GM19438 (cell line): ENCODE measurements at regions not wholly inside any gene's neighbourhood (a gene's known extent, or its start where the extent isn't known, plus 50 kb on each side); places are given as distances from the start of the nearest gene placed in this dataset.

Experiments used
- ATAC-seq: cut with Tn5 transposase; IDR thresholded peaks from one replicate; pipeline ENCODE4 v1.9.1; 2021; ENCODE audit warnings: low read depth; ENCODE audit not compliant: unreplicated experiment

DNA sequence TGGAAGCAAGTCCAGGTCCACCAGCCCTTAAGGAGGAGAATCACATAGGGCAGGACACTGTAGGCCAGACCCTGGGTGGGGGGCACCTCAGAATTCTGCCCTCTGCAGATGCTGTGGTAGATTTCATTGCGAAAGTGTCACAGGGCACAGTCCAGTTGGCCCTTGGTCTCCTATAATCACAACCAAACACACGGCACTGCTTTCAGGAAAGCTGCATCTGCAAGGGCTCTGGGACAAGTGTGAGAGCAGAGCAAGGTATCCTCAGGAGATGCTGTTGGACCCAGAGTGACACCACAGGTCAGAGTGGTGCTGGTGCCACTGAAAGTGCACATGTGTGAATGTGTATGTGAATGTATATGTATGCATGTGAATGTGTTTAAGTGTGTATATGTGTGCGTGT is 88.6 kb upstream of the MBNL2 start:
- ATAC-seq = no peak

DNA sequence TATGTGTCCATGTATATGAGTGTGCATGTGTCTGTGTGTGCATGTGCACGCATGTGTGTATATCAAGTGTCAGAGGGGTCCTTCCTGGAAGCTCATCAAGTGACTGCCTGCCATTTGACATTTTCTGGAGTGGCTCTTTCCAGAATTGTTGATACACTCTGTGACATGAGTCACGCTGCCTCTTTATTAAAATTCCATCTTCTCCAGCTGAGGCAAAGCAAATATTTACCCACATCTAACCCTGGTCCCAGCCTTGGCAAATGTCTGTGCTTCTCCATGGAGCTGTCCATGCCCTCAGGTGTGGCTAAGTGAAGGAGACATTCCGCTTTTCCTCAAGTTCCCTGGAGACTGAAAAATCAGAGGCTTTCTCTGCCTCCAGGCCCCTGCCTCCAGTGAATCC is 88.2 kb upstream of the MBNL2 start:
- no peak for ATAC-seq

DNA sequence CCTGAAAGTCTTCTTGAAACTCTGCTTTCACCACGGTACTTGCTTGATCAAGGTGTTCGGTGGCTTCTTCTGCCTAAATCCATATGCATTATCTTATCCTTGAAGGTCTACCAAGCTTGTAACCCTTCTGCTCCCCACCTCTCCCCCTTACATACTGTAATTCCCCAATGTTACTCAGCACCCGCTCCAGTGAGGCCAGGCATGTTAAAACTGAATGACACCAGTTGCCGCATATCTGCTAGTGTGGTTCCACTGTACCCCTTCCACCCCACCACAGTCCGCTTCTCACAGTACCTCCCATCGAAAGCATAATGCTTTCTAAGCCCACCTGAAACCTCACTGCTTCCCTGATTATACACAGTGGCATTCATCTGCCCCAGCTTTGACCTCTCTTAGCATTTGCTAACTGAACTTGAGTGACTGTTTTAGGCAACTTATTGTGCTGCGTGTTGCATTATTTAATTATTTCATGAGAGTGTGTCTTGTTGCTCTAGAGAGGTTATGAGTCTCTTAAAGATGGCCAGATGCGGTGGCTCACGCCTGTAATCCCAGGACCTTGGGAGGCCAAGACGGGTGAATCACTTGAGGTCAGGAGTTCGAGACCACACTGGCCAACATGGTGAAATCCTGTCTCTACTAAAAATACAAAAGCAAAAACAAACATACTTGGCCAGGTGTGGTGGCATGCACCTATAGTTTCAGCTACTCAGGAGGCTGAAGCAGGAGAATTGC is 87.6 kb upstream of the MBNL2 start:
- ATAC-seq = no peak

DNA sequence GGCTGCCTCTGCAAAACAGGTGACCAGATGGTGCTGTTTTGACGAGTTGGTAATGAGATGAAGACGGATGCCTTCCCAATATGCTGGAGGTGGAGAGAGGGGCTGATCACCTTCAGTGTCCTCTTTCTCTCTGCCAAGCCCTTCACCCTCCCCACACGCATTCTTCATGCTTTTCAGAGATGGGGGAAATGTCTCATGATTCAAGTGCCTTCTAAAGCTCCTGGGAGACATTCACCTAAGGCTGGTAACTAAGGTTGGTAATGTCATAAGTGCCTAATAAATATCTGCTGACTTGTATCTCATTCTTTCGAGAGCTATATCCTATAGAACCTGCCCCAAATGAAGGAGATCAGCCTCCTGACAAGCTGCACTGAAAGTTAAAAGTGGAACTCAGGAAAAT is 86.2 kb upstream of the MBNL2 start:
- ATAC-seq = no peak

DNA sequence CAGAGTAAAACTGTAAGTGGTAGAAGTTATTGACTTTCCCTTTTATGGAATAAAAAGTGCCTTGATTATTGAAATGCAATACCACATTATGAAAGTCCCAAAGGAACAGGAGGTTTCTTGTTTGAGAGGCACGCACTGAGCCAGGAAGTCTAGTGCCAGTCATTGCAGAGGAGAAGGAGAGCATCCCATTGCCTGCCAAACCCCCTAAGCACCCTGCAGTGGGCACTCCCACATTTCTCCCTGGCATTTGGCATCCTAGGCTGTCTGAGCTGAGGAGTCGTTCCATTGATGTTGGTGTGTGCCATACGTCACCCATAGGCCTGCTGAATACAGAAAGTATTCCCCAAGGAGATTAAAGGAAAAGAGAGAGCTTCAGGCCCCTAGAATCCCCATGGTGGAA is 85.7 kb upstream of the MBNL2 start:
- ATAC-seq = no peak

DNA sequence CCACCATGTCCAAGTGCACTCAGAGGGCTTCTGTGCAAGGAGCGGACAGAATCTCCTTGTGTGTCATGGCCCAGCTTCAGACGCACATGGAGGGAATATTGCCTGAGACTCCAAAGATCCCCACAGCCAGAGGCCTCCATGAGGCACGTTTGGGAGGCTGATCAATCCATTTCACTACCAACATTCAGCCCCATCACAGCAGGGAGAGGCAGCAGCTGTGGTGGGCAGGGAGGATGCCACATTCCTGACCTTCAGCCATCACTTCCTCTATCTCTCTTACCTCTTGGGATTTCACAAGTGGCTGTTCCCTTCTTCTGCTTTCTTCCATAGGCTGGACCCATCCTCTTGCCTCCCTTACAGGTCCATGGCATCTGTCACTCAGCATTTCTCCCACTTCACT is 82.4 kb upstream of the MBNL2 start:
- no peak for ATAC-seq

DNA sequence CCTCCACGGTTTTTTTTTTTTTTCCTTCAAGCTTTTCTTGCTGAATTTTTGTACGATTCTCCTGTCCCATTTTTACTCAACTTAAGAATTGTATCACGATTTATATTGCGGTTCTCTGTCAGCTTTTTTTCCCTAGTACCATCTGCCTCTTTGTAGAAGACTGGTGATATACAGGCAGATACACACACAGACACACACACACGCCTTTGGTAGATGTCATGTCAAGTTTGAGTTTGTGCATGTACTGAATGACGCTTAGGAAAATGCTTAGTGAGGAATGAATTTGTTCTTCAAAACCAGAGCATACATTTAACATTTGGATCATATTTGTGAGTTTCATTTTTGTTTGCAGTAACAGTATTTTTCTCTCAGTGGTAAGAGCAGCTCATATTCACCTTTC is 82.0 kb upstream of the MBNL2 start:
- ATAC-seq = no peak

DNA sequence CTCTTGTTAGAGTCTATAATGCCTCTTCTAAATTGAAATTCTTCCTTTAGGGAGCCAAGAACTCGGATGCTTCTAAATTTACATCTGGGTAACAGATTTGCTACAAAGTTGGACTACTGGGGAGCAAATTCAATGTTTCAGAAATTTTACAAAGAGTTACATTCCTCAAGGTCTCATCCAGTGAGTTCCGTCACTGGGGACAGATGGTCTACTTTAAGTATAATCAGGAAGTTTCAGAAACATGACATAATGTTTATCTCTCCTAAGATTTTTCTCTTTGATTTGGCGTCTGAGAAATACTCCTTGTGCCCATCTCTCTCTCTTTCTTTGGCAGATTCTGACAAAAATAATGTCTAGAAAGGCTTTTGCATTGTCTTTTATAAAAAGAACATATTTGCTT is 81.5 kb upstream of the MBNL2 start:
- ATAC-seq = no peak

DNA sequence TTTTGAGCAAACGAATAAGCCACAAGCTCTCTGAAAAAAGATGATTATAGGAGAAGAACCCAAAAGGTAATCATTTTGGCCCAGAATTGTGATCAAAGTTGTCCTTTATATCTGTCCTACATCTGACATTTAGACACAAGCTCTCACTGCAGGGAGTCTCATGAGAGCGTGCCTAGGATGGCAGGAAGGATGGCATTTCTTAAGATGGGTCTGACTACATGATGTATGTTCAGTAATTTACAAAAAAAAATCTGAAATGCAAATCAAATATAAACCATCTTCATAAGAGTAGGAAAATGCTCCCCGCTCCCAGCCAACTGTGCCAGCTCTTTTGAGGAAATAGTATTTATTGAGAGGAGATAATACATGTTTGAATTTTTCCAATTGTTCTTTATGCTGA is 81.0 kb upstream of the MBNL2 start:
- ATAC-seq = no peak

DNA sequence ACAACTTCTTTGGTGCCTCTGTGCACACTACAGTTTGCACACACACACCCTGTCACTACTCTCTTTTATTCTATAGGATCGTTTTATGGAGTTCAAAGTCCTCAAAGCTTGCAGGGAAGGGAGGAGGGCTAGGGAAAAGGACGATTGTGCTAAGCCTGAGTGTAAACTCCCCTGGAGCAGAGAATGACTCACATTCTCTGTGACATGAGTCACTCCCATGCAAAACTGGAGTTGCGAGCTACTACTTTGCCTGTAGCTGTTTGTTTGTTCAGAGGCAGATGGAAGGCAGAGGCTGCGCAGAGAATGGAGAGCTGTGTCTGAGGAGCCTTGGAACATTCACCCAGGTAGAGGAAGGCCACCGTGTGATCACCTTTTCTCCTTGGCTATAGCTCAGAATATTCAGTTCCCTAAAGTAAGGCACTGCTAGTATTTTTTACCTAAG is 80.5 kb upstream of the MBNL2 start:
- ATAC-seq = peak; percentile 76

DNA sequence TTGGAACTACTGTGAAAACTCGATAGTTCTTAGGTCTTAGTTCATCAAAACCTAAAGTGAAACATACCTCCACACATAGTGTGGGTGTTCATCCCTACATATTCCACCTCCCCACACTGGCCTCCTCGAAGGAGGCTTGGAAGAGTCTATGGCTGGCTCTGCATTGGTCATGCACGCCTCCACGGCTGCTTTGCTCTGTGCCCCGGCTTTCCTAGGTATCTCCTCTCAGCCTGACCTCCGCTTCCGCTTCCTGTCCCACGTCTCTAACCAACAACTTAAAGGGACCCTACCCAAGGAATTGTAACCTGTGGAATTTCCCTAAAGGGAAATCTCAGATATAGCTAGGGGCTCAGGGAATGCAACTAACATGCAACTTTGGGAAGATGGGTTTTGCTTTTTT is 79.7 kb upstream of the MBNL2 start:
- peak; percentile 61 for ATAC-seq

DNA sequence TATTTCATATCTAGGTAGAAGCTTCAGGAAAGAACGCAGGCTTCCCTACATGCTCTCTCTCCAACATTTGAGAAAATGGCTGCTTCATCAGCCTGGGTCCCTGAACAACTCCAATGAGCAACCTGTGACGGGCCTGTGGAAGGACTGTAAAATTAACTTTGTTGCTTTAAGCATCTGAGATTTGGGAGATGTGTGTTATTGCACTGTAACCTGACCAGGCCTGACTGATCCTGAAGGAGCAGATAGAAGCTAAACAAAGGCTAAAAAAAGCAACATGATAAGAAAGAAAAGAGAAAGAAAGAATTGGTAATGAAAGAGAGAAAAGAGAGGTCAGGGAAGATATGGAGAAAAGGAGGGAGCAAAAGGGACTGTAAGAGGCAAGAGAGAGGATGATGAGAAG is 77.1 kb upstream of the MBNL2 start:
- no peak for ATAC-seq

DNA sequence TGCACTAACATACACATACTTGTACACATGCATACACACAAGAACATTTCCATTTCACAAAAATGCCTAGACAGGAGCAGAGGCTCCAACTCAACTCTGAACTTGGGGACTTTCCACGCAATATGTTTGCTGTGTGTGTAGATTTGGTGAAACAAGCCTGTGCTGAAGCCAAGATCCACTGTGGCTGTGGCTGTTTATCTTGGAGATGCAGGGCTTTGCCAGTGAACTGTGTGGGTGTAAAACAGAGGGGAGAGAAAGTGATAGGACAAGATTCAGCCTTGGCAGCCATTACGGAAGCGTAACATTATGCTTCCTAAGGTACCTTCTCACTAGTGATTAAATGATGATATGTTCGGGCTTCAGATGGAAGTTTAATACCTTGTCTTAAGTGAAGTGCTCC is 73.2 kb upstream of the MBNL2 start:
- ATAC-seq = no peak

DNA sequence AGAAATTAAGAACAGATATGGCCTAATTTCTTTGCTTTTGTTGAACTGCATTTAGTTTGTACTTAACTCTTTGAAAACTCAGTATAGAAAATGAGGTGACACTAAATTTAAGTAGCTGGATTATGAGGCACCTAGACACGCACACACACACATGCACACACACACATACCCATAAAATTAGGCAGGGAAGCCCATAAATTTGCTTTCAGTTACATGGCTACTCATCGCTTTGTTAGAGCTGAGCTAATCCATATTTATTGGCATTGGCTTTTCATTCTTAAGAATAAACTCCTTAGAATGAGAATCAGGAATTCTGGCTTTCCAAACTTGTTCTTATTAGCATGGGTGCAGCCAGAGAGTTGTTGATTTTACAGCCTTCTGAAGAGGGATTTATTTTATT is 61.7 kb upstream of the MBNL2 start:
- no peak for ATAC-seq

DNA sequence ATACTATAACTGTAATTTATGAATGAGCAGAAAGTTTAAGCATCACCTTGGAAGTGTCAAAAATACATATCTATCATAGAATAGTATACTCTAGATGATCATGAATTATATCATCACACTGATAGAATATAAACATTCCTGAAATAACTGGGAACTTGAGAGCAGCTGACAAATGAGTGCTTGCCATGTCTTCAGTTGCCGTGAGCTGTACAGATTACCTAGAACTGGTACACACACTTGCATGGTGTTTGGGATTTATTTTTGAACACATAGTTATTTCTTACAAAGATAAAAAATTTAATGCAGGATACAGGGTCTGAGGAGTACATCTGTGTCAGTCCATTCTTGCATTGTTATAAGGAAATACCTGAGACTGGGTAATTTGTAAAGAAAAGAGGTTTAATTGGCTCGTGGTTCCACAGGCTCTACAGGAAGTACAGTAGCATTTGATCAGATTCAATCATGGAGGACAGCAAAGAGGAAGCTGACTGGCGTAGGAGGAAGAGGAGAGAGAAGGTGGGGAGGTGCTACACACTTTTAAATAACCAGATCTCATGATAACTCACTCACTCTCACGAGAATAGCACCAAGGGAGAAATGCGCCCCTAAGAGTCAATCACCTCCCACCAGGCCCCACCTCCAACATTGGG is 60.4 kb upstream of the MBNL2 start:
- no peak for ATAC-seq

DNA sequence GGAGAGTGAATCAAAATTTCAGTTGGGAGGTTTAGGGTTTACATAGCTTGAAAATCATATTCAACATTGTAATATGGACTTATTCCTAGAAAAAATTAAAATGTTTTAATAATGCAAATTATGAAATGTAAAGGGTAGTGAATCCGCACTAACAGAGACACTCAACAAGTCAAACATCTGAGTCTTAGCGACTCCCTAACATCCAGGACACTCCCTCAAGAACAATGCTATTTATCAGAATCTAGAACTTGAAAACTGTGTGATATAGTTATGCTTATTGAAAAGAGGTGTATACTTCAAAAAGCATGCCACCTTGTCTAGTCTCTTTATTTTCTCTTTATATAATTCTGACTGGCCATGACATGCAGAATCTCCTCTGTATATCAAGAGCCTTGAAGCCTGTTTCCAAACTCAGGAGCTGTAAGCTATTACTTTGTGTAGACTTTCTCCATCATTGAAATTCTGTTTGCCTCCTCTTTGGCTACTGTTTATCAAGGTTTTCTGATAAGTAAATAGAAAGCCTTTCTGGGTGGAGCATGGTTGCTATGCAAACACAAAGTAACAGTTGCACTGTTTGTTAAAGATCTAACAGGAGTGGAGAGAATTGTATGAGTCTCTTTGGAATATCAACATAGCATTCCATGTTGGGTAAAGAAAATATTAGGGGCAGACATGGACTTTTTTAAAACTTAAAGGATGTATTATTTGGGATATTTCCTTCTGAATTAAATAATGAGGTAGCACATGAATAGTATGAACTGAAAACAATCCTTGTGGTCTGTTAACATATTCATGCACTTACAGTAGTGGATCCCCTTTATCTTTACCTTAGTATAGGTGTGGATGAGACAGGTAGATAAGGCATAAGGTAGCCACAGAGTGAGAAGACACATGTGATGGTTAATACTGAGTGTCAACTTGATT is 56.4 kb upstream of the MBNL2 start:
- ATAC-seq = no peak

DNA sequence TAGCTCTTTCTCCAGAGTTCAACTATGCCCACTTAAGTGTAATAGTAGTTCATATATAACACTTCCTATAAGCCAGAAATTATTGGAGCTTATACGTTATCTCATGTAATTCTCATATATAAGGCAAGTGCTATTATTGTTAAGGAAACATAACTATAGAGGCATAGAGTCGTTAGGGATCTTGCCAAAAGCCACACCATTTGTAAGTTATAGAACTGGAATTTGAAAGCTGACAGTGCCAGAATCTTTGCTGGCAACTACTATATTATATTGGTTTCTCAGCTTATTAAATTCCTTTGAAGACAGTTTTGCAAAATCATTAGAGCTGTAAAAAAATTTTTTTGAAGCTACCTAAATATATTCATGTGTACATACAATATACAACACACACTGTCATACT is 51.0 kb upstream of the MBNL2 start:
- no peak for ATAC-seq
